Activated T-helper 1 cell treated with anti-CD3 and anti-CD28 coated beads, Interleukin-2, amount 50 U/mL, for 16 hours (primary cell): ENCODE measurements at regions not wholly inside any gene's neighbourhood (a gene's known extent, or its start where the extent isn't known, plus 50 kb on each side); places are given as distances from the start of the nearest gene placed in this dataset.

Source experiments
- DNase-seq, 2 donors: peaks; one replicate each; pipeline ENCODE4 v3.0.0-alpha.2; 2020; ENCODE audit warnings: low read depth in 1 of 2, low spot score in 1 of 2

DNA sequence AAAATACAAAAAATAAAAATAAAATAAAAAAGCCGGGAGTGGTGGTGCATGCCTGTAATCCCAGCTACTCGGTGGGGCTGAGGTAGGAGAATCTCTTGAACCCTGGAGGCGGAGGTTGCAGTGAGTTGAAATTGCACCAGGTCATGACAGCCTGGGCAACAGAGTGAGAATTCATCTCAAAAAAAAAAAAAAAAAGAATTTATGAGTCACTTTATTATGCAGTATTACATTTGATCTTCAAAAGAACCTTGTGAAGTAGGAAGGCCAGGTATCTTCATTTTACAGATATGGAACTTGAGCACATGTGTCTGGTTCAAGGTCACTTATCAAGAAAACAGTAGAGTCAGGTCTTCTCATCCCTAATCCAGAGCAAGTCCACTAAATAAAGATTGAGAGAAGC, 459.4 kb upstream of the HNRNPA3 start:
- DNase-seq = no peak

DNA sequence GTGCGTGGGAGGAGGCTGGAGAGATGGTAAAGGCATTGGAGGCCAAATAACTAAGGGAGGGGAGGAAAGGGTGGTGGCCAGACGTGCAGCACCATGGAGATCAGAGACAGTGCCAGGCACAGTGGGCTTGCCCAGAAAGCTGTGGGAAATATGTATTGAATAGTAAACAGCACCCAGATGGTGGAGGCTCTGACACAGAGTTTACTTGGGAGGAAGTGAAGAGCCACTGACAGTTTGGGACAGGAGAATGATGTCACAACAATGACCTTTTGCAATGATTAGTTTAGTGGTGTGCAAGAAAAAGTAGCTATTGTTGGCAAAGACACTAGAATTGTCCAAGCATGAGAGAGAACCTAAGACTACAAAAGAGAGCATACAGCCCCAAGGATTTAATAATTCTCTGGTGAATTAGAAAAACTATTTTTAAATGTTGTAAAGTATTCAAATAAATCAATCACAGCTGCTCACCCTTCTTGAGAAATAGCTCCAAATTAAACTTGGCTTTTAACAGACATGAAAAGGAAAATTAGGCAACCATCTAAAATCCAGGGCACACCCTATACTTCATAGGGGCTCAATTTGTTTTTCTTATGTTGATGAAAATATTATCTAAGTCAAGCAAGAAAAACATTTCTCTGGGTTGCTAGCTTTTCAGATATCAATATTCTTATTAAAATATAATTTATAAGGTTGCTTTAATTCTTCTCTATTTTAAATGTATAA, 458.7 kb upstream of the HNRNPA3 start:
- DNase-seq = no peak

DNA sequence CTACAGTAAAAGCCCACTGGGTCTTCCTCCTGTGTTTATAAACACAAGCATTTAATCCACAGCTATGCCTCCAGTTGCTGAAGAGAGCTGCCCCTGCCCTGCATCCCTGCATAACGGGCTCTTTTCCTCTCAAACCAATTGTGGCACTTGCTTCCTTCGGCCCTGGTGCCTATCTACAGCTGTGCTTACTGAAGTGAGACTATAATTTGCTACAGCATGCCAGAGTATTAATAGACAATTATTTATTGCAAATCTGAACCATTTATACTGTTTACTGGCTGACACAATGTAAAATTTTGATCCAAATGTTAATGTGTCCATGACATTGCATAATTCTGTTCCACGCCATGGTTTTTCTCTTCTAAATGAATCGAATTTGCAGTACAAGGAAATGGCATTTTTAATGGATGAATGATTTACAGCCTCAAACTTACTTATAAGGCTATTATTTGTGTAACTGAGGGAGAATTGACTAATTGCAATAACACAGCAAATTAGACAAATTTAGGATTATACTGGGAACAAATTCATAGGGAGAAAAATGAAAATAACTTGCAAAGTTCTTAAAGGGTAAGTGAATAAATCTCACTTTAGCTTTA, 457.0 kb upstream of the HNRNPA3 start:
- no peak for DNase-seq

DNA sequence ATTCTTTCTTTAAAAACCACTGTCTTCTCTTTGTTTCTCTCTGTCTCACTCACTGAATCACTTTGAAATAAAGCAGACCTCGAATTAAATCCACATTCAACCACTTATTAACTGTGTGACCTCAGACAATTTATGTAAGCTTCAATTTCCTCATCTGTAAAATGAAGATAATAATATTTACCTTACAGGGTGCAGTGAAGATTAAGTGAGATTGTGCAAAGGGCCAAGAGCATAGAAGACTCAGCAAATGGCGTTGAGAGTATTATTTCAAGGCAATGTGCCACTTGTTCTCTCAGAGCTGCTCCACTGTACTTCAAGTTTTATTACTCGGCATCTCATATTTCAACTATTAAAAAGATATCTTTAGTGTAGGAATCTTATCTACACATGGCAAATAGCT, 454.2 kb upstream of the HNRNPA3 start:
- DNase-seq = no peak

DNA sequence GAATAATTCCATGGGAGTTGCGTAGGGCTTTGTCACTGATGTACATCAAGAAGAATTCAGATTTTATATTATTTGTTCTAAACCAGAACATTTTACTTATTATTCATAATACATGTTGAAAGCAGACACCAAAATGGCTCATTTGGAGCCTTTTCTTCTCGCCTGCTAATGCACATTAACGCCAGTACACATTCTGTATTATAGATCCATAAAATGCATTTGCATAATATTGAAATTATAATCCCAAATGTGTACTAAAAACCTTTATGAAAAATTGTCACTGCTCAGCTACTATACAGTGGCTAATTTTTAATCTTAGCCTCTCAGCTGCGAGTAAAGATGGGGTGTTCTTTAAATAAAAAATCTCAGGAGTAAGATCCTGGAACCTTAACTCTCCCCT, 452.2 kb upstream of the HNRNPA3 start:
- no peak for DNase-seq

DNA sequence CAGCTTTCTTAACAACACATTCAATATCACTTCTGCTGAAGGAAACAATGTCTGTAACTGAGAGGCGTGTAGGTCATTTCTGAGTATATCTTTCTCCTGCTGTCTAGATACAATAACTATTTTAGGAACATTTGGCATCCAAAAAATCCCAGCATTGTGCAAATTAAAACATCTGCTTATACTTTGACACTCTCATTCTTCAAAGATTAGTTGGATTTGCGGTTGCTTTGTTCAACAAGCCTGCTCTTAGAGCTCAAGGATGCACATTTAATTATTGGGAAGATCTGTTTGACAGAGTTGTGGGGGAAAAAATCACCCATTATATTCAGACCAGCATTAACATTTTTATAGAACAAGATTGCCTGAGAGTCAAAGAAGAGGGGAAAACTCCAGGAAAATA, 449.5 kb upstream of the HNRNPA3 start:
- DNase-seq = no peak

DNA sequence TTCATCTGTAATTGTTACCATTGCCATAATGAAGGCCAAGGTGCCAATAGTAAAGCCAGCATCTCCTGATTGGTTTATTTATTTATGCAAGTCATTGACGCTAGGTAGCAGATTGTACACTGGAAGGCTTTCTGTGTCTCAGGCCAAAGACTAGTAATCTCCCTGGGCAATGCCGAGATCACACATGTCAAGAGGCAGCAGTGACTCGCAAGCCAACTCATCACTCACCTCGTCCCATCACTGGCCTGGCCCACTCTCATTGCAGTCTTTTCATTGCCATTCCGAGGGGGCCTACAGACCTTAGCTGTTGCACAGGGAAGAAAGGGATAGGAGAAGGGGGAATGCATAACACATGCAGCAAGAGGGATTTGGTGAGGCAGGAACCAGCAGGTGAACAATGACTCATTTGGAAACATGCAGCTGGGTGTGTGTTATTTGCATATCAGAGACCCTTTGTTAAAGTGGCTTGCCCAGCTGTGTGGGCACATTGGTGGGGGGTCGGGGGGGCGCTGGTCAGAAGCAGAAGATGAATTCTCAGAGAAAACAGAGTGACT, 448.7 kb upstream of the HNRNPA3 start:
- no peak for DNase-seq

DNA sequence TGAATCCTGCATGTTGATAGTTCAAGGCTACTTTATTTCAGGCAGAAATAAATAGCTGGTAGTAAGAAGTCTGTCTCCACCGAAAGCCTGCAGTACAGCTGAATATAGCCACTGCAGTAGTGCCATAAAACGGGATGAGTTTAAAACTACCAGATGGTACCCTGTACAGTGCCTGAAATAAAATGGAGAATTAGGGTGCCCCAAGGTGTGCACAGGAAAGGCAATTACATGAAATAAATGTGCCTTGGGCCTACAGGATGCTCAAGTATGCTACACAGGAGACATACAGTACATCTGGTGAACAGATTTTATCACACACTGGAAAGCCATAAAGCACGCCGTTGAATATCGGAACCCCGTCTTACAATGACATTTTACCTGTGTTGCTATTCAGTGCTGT, 447.7 kb upstream of the HNRNPA3 start:
- no peak for DNase-seq

DNA sequence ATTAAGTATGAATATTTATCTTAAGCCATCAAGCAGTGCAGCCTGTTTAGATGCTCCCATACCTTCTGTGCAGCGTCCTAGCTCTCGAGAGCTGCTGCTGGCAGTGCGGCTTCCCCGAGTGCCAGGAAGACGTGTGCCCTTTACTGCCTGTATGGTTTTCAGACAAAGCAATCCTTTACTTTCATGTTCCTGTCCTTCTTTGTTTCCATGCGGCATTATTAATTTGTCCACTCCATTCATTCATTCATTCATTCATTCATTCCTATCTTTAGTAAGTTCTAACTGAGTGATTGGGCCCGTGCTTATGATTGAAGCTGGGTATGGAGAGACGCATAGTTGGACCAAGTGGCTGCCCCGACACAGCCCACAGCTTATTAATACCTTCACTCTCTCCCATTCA, 446.6 kb upstream of the HNRNPA3 start:
- no peak for DNase-seq

DNA sequence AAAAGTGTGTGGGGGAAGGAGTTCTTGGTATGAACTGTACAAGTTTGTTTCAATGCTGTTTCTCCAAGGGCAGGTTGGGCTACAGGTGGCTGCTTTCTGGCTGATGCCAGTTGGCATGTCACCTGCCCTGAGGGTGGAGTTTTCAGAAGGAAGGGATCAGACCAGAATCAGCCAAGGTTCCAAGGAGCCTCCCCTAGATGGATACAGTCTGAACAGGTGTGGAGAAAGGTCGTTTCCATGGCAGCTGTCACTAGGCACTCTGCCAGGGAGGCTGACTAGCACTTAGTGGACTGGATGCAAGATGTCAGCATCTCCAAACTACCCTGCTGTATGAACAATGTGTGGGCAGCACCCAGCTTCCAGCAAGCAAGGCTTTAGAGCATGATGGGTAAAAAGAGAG, 444.4 kb upstream of the HNRNPA3 start:
- no peak for DNase-seq

DNA sequence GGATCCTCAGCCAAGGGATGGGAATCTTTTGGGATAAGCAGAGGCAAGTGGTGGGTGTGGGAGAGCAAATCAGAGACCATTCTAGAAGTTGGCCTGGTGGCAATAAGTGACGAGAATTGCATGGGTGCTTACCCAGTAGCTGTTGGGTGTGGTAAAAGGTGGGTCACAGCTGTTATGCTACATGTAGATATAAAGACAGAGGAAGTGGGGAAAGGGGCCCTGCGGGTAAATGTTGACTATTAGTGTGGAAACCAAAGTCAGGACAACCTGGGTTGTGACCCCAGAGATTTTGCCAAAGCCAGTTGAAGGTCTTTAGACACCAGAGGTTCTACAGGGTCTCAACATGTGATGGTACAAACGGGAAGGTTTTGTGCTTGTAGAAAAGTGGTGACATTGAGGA, 443.6 kb upstream of the HNRNPA3 start:
- no peak for DNase-seq

DNA sequence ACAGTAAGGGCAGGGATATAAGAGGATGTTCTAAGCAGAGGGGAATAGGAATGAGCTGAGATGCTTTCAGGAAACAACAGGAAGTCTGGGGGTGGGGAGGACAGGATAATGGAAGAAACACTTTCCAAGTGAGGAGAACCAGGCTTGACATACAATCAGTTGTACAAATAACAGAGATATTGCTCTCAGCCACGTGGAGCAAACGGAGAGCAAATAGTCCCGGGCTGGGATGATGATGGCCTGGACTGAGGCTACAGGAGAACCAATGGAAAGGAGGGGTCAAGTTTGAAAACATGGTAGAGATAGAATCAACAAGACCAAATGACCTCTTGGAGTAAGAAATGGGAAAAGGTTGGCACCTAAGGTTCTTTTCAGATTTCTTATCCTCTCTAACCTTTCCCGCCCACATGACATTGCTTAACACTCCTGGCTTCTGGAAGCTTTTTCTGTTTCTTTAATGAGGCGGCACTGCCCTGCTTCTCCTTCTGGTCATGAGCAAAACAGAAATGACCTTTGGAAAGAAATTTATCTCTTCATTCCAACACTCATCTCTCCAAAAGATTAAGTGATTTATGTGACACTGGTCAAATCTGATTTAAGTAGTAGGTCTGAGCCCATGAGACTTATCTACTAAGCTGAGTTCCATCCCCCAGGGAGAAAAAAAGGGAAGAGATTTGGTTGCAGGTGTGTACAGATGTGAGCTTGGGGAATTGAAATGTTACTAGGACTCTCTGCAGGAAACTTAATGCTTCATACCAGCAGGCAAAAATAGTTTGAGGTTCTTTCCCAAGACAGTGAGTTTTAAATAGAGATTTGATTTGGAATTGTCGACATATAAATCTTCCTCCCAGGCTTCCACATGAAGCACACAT, 442.9 kb upstream of the HNRNPA3 start:
- no peak for DNase-seq

DNA sequence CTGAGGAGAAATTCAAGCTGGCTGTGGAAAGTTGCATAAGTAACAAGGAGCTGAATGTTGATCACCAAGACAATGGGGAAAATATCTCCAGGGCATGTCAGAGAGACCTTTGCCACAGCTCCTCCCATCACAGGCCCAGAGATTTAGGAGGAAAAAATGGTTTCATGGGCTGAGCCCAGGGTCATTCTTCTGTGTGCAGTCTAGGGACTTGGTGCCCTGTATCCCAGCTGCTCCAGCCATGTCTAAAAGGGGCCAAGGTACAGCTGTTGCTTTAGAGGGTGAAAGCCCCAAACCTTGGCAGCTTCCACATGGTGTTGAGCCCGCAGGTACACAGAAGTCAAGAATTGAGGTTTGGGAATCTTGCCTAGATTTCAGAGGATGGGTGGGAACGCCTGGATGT, 439.8 kb upstream of the HNRNPA3 start:
- DNase-seq = no peak

DNA sequence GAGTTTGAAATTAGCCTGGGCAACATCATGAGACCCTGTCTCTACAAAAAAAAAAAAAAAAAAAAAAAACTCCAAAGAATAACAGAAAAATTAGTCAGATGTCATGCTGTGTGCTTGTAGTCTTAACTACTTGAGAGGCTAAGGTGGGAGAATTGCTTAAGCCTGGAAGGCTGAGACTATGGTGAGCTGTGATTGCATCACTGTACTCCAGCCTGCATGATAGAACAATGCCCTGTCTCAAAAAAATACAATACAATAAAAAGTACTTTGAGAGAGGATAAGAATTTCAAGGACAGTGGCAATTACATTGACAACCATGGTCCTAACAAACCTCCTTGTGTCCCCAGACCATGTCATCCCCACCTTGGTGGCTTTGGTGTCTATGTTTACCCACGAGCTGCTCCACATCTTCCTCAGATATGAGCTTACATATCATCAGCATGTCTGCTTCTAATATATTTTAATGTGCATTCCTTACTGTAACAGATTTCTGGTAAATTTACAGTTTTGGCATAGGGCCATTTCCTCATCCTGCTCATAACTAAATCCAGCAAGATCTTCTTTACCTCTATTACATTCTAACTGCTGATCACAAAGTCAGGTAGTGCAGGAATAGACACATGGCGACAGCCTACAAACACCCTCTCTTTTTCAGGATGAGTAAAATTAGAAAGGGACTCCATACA, 437.7 kb upstream of the HNRNPA3 start:
- no peak for DNase-seq

DNA sequence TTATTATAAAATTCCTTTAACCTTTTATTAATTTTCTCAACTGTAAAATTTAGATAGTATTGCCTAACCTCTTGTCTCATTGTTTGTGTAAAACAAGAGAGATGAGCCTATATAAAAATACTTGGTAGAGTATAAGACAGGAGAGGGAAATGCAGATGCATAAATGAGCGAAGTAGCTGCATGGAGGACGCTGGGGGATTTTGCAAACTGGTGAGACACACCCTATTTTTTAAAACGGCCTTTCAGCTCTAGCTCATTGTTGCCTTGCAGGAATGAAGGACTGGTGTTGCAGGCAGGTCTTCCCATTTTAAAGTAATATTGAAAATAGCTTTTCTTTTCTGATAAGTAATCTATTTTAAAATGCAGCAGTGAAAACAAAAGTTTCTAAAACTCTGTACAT, 435.3 kb upstream of the HNRNPA3 start:
- no peak for DNase-seq

DNA sequence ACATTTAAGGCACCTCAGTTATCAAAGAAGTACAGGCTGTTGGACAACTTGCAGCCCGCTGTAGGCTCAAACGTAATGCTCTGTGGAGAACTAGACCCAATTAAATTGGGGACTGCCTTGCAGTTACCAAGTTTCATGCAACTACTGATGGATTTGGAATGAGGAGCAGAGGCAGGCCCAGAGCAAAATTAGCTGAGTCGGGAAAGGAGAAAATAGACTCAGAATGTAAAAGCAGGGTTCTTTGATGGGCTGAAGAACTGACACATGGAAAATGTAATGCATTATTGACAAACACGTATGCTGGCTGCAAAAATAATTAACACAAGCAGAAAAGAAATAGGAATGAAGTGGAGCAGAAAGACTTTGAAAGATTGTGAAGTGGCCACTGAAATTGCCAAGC, 432.7 kb upstream of the HNRNPA3 start:
- DNase-seq = no peak

DNA sequence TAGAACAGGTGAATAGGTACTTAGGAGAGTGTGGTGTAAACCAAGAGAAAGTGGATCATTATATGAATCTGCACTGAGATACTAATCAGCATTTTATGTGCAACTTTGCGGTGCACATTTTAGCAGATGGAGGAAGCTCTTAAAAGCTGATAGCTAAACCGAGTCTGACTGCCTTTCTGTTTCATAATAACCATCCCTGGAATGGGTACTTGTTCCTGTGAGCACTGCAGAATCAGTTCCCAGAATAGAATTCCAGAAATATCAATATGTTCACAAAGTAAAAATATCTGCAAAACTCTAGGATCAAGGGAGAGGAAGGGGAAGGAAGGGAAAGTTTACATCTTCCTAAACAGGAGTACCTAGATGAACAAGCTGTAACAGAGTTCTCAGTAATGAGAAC, 432.2 kb upstream of the HNRNPA3 start:
- no peak for DNase-seq

DNA sequence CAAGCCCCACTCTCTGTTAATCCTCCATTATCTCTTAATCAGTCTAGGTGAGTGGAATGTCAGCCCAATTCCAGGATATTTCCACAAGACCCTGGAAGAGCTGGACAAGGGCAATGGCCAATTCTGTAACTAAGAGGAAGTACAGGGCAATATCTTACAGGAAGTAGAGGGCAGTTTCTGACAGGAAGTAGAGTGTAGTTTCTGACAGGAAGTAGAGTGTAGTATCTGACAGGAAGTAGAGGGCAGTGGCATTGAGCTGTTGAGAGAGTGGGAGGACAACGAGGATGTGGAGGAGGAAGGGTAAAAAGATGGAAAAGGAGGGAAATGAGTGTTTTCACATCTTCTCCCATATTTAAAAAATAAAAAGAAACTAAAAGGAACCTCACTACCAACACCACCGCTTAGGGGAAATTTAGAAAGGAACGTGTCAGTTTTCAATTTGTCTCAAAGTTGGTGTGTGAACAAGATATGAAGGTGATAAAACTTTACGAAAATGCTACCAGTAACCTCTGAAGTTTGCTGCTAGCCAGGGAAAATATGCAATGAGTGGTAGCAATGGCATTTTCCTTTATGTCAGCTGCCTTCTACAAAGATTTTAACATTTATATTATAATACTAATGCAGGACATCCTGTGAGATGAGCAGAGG, 430.9 kb upstream of the HNRNPA3 start:
- DNase-seq = no peak

DNA sequence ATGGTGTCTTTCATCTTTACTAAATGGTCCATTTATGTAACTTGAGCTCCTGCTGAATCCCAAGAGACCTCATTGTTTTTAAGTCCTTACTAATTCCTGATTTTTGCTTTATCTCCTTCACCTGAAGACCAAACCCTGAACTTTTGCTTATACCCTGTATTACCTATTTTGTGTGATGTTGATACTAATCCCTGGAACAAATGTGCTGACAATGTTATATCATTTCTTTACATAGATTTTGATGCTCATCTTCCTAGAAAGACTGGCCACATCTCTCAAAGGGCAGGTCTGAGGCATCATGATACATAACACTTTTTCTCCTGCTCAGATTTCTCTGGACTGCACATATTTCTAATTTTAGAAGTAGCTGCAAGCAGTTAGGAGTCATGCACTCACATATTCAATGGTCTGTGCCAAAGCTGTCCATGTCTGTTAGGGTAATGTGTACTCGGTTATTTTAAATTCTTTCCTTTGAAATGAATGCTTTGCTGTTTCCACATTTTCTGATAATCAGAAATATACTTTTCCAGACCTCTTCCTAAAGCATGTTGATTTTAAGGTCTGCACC, 427.9 kb upstream of the HNRNPA3 start:
- DNase-seq = no peak

DNA sequence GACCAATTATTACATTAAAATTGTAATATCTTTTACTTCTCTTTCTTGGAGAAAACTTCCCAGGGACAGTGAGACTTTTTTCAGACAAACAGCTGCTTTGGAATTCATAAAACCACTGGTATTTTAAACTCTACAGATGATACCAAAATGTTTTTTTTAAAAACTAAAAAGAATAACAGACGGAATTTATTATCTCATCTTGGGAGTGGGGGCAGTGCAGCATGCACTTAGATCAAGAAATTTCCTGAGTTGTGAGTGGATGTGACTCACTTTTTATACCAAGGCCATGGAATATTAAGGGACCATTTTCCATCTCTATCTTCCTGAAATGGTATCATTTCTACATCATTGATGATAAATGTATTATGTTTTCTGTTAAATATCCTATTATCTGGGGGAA, 422.8 kb upstream of the HNRNPA3 start:
- DNase-seq = no peak

DNA sequence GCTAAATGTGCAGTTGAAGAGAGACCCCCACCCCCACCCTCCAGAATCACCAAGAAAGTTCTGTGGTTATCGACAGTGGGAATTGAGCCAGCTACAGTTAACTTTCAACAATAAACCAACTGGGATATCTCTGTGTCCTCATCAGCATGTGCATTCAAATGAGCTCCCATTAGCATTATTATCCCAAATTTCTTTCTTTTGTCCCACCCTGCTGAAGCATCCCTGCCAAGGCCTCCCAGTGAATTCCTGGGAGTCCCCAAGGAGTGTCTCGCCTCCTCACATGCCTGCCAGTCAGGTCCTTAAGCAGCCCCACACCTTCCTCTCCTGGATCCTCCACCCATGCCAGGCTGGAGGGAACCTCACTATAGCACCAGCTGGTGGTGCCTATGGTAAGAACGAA, 422.1 kb upstream of the HNRNPA3 start:
- DNase-seq = no peak
